Parathyroid adenoma (tissue), 2 donors: ENCODE measurements at regions not wholly inside any gene's neighbourhood (a gene's known extent, or its start where the extent isn't known, plus 50 kb on each side); places are given as distances from the start of the nearest gene placed in this dataset.

ENCODE experiments used
- H2AFZ ChIP-seq: fragments of 300-600 bp; sonication (generic); one replicate; pipeline ENCODE4 v1.7.0; 2017; ENCODE audit warnings: antibody characterized with exemption, mild to moderate bottlenecking
- H3K27ac ChIP-seq: fragments of 300-600 bp; sonication (generic); one replicate; pipeline ENCODE4 v1.7.0; 2017
- H3K27me3 ChIP-seq: fragments of 300-600 bp; sonication (generic); one replicate; pipeline ENCODE4 v1.7.0; 2017; ENCODE audit warnings: low read length; ENCODE audit not compliant: control insufficient read depth, insufficient read depth
- H3K36me3 ChIP-seq: fragments of 300-600 bp; sonication (generic); one replicate; pipeline ENCODE4 v1.7.0; 2017; ENCODE audit warnings: low read length; ENCODE audit not compliant: control insufficient read depth, insufficient read depth
- H3K4me1 ChIP-seq: fragments of 300-600 bp; sonication (generic); one replicate; pipeline ENCODE4 v1.7.0; 2017; ENCODE audit warnings: control low read depth
- H3K4me2 ChIP-seq: fragments of 300-600 bp; sonication (generic); one replicate; pipeline ENCODE4 v1.7.0; 2017; ENCODE audit warnings: low read length
- H3K4me3 ChIP-seq: fragments of 300-600 bp; sonication (generic); one replicate; pipeline ENCODE4 v1.7.0; 2017; ENCODE audit warnings: low read depth, low read length
- H3K79me2 ChIP-seq: fragments of 300-600 bp; sonication (generic); one replicate; pipeline ENCODE4 v1.7.0; 2017; ENCODE audit warnings: control low read depth
- H3K9ac ChIP-seq: fragments of 300-600 bp; sonication (generic); one replicate; pipeline ENCODE4 v1.7.0; 2017; ENCODE audit warnings: mild to moderate bottlenecking
- H3K9me3 ChIP-seq: fragments of 300-600 bp; sonication (generic); one replicate; pipeline ENCODE4 v1.7.0; 2017; ENCODE audit warnings: low read length; ENCODE audit not compliant: control insufficient read depth
- CTCF ChIP-seq: fragments of 300-600 bp; sonication (generic); IDR thresholded peaks from one replicate; pipeline ENCODE4 v1.7.0; 2017; ENCODE audit warnings: antibody characterized with exemption, mild to moderate bottlenecking
- donor health status: primary hyperparathyroidism.

DNA sequence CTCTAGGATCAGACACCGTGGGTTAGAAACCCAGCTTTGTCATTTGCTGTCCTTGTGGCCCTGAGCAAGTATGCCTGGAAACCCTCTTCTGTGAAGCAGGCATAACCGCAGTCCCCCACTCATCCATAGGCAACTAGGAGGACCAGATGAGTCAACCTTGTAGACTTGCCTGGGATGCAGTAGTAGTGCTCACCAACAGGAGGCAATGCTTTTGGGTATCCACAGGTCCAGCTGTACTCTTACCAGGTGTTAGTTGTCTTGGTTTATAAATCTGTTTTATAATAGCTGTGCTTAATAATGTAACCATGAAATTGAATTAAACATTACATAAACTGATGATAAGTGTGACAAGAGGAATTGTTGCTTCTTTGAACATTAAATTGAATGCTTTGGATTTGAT is 389.3 kb downstream of the IL20RB start:
- no peaks in the 10 kb centered on the region for H3K79me2 ChIP-seq
- H3K9me3 ChIP-seq, result no peaks in the 10 kb centered on the region
- no peaks in the 10 kb centered on the region for H3K36me3 ChIP-seq
- H2AFZ ChIP-seq, result no peak overlapping the region
- no peak overlapping the region for H3K27ac ChIP-seq
- no peak overlapping the region for H3K4me2 ChIP-seq
- H3K9ac ChIP-seq, result no peak overlapping the region
- no peak overlapping the region for H3K4me3 ChIP-seq
- H3K4me1 ChIP-seq, result no peaks in the 10 kb centered on the region
- H3K27me3 ChIP-seq, result no peaks in the 10 kb centered on the region
- no peak for TF ChIP-seq CTCF

GRCh38 chr3:137347817-137348368 is 390.1 kb downstream of the IL20RB start:
- no peak overlapping the region for H3K4me3 ChIP-seq
- no peak overlapping the region for H3K27ac ChIP-seq
- H3K4me2 ChIP-seq, result no peak overlapping the region
- H3K79me2 ChIP-seq, result no peaks in the 10 kb centered on the region
- no peak overlapping the region for H3K9ac ChIP-seq
- no peak overlapping the region for H2AFZ ChIP-seq
- H3K36me3 ChIP-seq, result no peaks in the 10 kb centered on the region
- no peaks in the 10 kb centered on the region for H3K9me3 ChIP-seq
- TF ChIP-seq CTCF, result no peak
- no peaks in the 10 kb centered on the region for H3K27me3 ChIP-seq
- no peaks in the 10 kb centered on the region for H3K4me1 ChIP-seq

DNA sequence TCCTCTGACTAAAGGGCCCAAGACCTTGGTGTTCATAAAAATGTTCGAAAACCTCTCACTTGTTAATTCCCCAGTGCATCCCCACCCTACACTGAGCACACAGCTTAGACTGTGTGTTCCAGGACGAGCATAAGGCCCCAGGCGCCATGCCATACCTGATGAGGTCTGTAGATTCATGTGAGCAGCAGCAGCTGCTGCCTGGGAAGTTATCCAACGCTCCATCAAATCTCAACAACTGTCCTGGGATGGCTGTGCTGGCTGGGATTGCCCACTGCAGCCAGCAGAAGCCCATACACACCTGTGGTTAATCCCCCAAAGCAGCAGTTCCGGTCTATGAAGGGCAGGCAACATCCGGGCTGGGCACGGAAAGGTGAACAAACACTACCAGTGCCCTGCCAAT is 391.2 kb downstream of the IL20RB start:
- no peak overlapping the region for H3K9ac ChIP-seq
- H3K36me3 ChIP-seq, result no peaks in the 10 kb centered on the region
- no peak overlapping the region for H3K4me2 ChIP-seq
- H3K4me3 ChIP-seq, result no peak overlapping the region
- no peaks in the 10 kb centered on the region for H3K9me3 ChIP-seq
- H3K79me2 ChIP-seq, result no peaks in the 10 kb centered on the region
- no peak overlapping the region for H2AFZ ChIP-seq
- no peaks in the 10 kb centered on the region for H3K27me3 ChIP-seq
- TF ChIP-seq CTCF, result no peak
- no peak overlapping the region for H3K27ac ChIP-seq
- H3K4me1 ChIP-seq, result no peaks in the 10 kb centered on the region

DNA sequence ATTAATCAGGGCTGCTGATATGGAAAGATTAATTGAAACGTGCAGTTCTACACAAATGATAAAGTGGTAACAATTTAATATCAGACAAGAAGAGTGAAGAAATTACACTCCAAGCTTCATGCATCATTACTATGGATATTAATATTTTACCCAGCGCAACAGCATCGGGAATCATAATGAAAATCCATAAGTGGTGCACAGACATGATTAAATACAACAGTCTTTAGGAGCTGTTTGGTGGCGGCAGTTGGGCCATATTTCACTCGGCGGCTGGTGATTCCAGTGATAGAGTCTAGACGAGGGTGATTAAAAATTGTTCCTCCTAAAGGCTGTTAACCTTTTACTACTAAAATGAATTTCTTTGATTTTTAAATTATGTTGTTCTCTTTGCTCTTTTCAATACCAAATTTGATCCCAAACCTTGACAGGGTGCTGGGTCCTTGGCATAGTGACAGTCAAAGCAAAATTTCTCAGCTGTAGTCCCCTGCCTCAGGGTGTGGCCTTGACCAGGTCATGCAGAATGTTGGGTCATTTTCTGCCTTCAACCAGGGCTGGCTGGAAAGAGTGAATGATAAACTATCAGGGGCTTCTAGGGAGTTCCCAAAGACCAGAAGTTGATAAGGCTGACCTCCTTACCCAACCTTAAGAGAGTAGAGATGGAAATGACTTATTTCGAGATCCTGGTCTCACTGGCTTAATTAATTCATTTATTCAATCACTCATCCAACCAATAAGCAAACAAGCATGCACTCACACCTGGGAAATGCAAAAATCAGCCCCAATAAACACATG is 392.0 kb downstream of the IL20RB start:
- no peak for TF ChIP-seq CTCF
- Histone ChIP-seq H3K9ac (no peak overlapping the region), H3K36me3 (no peaks in the 10 kb centered on the region), H3K4me1 (no peaks in the 10 kb centered on the region), H3K79me2 (no peaks in the 10 kb centered on the region), H3K4me3 (no peak overlapping the region), H3K27me3 (no peaks in the 10 kb centered on the region), H3K4me2 (no peak overlapping the region), H3K9me3 (no peaks in the 10 kb centered on the region), H3K27ac (no peak overlapping the region), H2AFZ (no peak overlapping the region)
